Vagina (tissue), 2 donors: ENCODE measurements at regions not wholly inside any gene's neighbourhood (a gene's known extent, or its start where the extent isn't known, plus 50 kb on each side); places are given as distances from the start of the nearest gene placed in this dataset.

ENCODE experiments used
- POLR2A ChIP-seq, 2 donors: fragments of 450-650 bp; IDR thresholded peaks; one replicate each; pipeline ENCODE4 v1.6.1; 2017; ENCODE audit warnings: antibody characterized with exemption in 2 of 2, mild to moderate bottlenecking in 2 of 2, moderate library complexity in 2 of 2
- TF ChIP-seq, protein P1 (sequence below), 3 experiments: fragments of 450-650 bp in 2 of 3; fragments of 200-600 bp in 1 of 3; sonication (generic) in 1 of 3; IDR thresholded peaks; one replicate each; pipeline ENCODE4 v1.5.1; 2017 to 2019; ENCODE audit warnings: antibody characterized with exemption in 3 of 3, mild to moderate bottlenecking in 2 of 3, moderate library complexity in 2 of 3

DNA sequence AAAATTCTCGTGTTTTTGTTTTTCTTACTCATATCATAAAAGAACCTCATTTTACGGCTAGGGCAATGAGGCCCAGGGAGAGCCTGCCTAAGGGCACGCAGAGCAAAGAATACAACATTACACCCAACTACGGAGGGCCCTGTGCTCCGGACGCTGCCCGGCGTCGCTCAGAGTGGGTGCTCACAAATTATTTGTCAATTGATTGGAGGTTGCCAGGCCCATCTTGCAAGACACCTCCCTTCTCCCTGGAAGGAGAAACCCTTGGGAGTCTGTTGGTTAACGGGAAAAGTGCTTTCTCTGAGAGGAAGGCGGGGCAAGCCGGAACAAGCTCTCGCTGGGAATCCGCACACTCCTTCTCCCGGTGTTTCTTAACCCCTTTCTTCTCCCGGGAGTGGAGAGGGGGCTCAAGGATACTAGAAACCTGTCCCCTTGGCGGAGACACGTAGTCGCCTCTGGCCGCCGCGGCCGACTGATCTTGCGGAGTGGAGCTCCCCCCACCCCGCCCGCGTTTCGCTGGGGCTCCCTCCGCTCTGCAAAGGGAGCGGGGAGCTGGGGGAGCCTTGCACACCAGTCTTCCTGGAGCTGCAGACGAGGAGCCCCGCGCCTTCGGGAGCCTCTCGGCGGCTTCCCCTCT, 599.3 kb upstream of the SGCD start:
- TF ChIP-seq, protein P1, sequence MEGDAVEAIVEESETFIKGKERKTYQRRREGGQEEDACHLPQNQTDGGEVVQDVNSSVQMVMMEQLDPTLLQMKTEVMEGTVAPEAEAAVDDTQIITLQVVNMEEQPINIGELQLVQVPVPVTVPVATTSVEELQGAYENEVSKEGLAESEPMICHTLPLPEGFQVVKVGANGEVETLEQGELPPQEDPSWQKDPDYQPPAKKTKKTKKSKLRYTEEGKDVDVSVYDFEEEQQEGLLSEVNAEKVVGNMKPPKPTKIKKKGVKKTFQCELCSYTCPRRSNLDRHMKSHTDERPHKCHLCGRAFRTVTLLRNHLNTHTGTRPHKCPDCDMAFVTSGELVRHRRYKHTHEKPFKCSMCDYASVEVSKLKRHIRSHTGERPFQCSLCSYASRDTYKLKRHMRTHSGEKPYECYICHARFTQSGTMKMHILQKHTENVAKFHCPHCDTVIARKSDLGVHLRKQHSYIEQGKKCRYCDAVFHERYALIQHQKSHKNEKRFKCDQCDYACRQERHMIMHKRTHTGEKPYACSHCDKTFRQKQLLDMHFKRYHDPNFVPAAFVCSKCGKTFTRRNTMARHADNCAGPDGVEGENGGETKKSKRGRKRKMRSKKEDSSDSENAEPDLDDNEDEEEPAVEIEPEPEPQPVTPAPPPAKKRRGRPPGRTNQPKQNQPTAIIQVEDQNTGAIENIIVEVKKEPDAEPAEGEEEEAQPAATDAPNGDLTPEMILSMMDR (IDR thresholded peaks at IDR 0.05), result no peak
- TF ChIP-seq POLR2A (IDR thresholded peaks at IDR 0.05), result no peak
